H1 (cell line): ENCODE measurements at regions not wholly inside any gene's neighbourhood (a gene's known extent, or its start where the extent isn't known, plus 50 kb on each side); places are given as distances from the start of the nearest gene placed in this dataset.
A peak's percentile ranks its signal among the peaks of the same experiment; 100 is the strongest.

Experiments used
- CTCF ChIA-PET: fragments of 300-600 bp; sonication (Branson Sonifier 250); formaldehyde crosslinking; loops from one replicate; lab custom pipeline; 2021; ENCODE audit not compliant: partially characterized antibody; lab: Charles Lee
- POLR2A ChIA-PET: fragments of 300-600 bp; sonication (Branson Sonifier 250); formaldehyde crosslinking; loops from one replicate; lab custom pipeline; 2021; ENCODE audit warnings: inconsistent platforms; ENCODE audit not compliant: partially characterized antibody; lab: Charles Lee
- DNase-seq, 2 experiments: peaks; one replicate each; pipeline versions ENCODE4 v3.0.0 to v3.0.0-alpha.2; 2010 to 2022; ENCODE audit warnings: low spot score in 2 of 2, low read depth in 1 of 2, mixed read lengths in 1 of 2
- FAIRE-seq: peaks from 2 replicates; lab custom pipeline; 2011; peaks lifted over from hg19 to GRCh38; lab: Jason Lieb, UNC
- H2AFZ ChIP-seq: 2 replicates; pipeline ENCODE4 v1.8.1; 2012; ENCODE audit warnings: low read length, inconsistent platforms
- H2AK5ac ChIP-seq: 2 replicates; pipeline ENCODE4 v1.6.1; 2013; ENCODE audit warnings: low read depth, low read length
- H2BK120ac ChIP-seq: replicated peaks from 2 replicates; pipeline ENCODE3; 2013; ENCODE audit warnings: low read depth, low read length, inconsistent platforms
- H2BK12ac ChIP-seq: 2 replicates; pipeline ENCODE4 v1.6.1; 2013; ENCODE audit warnings: low read depth, low read length
- H2BK15ac ChIP-seq: 2 replicates; pipeline ENCODE4 v1.6.1; 2013; ENCODE audit warnings: low read length
- H2BK20ac ChIP-seq: 2 replicates; pipeline ENCODE4 v1.6.1; 2013; ENCODE audit warnings: low read length
- H2BK5ac ChIP-seq: 2 replicates; pipeline ENCODE4 v1.6.1; 2013; ENCODE audit warnings: low read depth, low read length
- H3K14ac ChIP-seq: 2 replicates; pipeline ENCODE4 v1.6.1; 2013; ENCODE audit warnings: inconsistent platforms; ENCODE audit not compliant: insufficient read length
- H3K18ac ChIP-seq: 2 replicates; pipeline ENCODE4 v1.6.1; 2013; ENCODE audit warnings: low read length; ENCODE audit errors: extremely low read depth
- H3K23ac ChIP-seq: 2 replicates; pipeline ENCODE4 v1.6.1; 2013; ENCODE audit warnings: inconsistent platforms; ENCODE audit not compliant: insufficient read length
- H3K23me2 ChIP-seq: 2 replicates; pipeline ENCODE4 v1.6.1; 2013; ENCODE audit warnings: low read depth, low read length
- H3K27ac ChIP-seq: 2 replicates; pipeline ENCODE4 v1.6.1; 2011; ENCODE audit warnings: low read depth, low read length, inconsistent platforms
- H3K27me3 ChIP-seq, 4 experiments: replicated peaks in 1 of 4; 1 replicate in 1 of 4; 2 replicates in 3 of 4; pipeline versions ENCODE4 v1.6.1 to v1.8.1; 2011 to 2013; ENCODE audit warnings: low read length in 3 of 4, mild to moderate bottlenecking in 3 of 4, inconsistent platforms in 2 of 4, mixed read lengths in 2 of 4, moderate library complexity in 1 of 4; ENCODE audit not compliant: control insufficient read depth in 3 of 4, insufficient read depth in 3 of 4; ENCODE audit errors: extremely low read depth in 1 of 4
- H3K36me3 ChIP-seq, 4 experiments: 2 replicates each; pipeline versions ENCODE4 v1.6.1 to v1.8.1; 2011 to 2013; ENCODE audit warnings: mild to moderate bottlenecking in 4 of 4, low read length in 3 of 4, moderate library complexity in 2 of 4, control low read depth in 1 of 4, inconsistent platforms in 1 of 4; ENCODE audit not compliant: insufficient read depth in 4 of 4, control insufficient read depth in 2 of 4
- H3K4ac ChIP-seq: replicated peaks from 2 replicates; pipeline ENCODE3; 2013; ENCODE audit warnings: low read length, low read depth, mixed read lengths, inconsistent platforms; ENCODE audit not compliant: insufficient read length
- H3K4me1 ChIP-seq, 4 experiments: replicated peaks in 1 of 4; 1 replicate in 1 of 4; 2 replicates in 3 of 4; pipeline versions ENCODE4 v1.6.1 to v1.8.1; 2011 to 2013; ENCODE audit warnings: low read length in 3 of 4, inconsistent platforms in 2 of 4, mixed read lengths in 1 of 4; ENCODE audit not compliant: insufficient read depth in 4 of 4, control insufficient read depth in 3 of 4
- H3K4me2 ChIP-seq, 2 experiments: 2 replicates each; pipeline versions ENCODE4 v1.6.1 to v1.8.1; 2011 to 2013; ENCODE audit warnings: low read depth in 2 of 2, low read length in 2 of 2, control low read depth in 1 of 2, inconsistent platforms in 1 of 2, mild to moderate bottlenecking in 1 of 2; ENCODE audit not compliant: insufficient read depth in 1 of 2
- H3K4me3 ChIP-seq, 4 experiments: fragments of 200-600, 300-600 bp in 1 of 4; sonication (generic), shearing (Covaris generic), sonication (Bioruptor Twin) in 1 of 4; 2 replicates each; pipeline versions ENCODE4 v1.5.1 to v1.8.1; 2011 to 2016; ENCODE audit warnings: low read length in 4 of 4, low read depth in 3 of 4, control low read depth in 2 of 4, inconsistent platforms in 2 of 4, mild to moderate bottlenecking in 2 of 4, mixed read lengths in 1 of 4, moderate library complexity in 1 of 4; ENCODE audit not compliant: insufficient read depth in 2 of 4; ENCODE audit errors: extremely low read depth in 1 of 4
- H3K56ac ChIP-seq: replicated peaks from 2 replicates; pipeline ENCODE3; 2013; ENCODE audit warnings: low read depth, mild to moderate bottlenecking, mixed read lengths, low read length, inconsistent platforms; ENCODE audit not compliant: insufficient read length
- H3K79me1 ChIP-seq: 2 replicates; pipeline ENCODE4 v1.6.1; 2013; ENCODE audit warnings: low read depth, low read length, control low read depth
- H3K79me2 ChIP-seq, 2 experiments: 2 replicates each; pipeline versions ENCODE4 v1.6.1 to v1.8.1; 2012 to 2013; ENCODE audit warnings: low read length in 2 of 2, mild to moderate bottlenecking in 2 of 2, inconsistent platforms in 1 of 2; ENCODE audit not compliant: insufficient read depth in 2 of 2, control insufficient read depth in 1 of 2
- H3K9ac ChIP-seq, 4 experiments: replicated peaks in 1 of 4; 1 replicate in 1 of 4; 2 replicates in 3 of 4; pipeline versions ENCODE4 v1.6.1 to v1.8.1; 2011 to 2013; ENCODE audit warnings: low read depth in 3 of 4, low read length in 3 of 4, control low read depth in 2 of 4, mild to moderate bottlenecking in 2 of 4, moderate library complexity in 2 of 4, inconsistent platforms in 1 of 4; ENCODE audit errors: extremely low read depth in 1 of 4
- H3K9me3 ChIP-seq, 2 experiments: 2 replicates each; pipeline versions ENCODE4 v1.6.1 to v1.8.1; 2012 to 2013; ENCODE audit warnings: mild to moderate bottlenecking in 2 of 2, moderate library complexity in 2 of 2, control low read depth in 1 of 2, inconsistent platforms in 1 of 2, low read depth in 1 of 2, low read length in 1 of 2, mixed read lengths in 1 of 2; ENCODE audit not compliant: insufficient read depth in 2 of 2
- H4K20me1 ChIP-seq, 2 experiments: replicated peaks in 1 of 2; 2 replicates each; pipeline versions ENCODE3 to v1.8.1; 2011 to 2013; ENCODE audit warnings: inconsistent platforms in 2 of 2, low read length in 2 of 2, mild to moderate bottlenecking in 1 of 2; ENCODE audit not compliant: insufficient read depth in 2 of 2, control insufficient read depth in 1 of 2
- H4K5ac ChIP-seq: 2 replicates; pipeline ENCODE4 v1.6.1; 2013; ENCODE audit warnings: low read length, low read depth, mixed read lengths, inconsistent platforms; ENCODE audit not compliant: insufficient read length
- H4K8ac ChIP-seq: 2 replicates; pipeline ENCODE4 v1.8.0; 2013; ENCODE audit warnings: mild to moderate bottlenecking, moderate library complexity, low read length, inconsistent platforms; ENCODE audit not compliant: insufficient read depth; ENCODE audit errors: extremely low read depth
- H4K91ac ChIP-seq: replicated peaks from 2 replicates; pipeline ENCODE3; 2013; ENCODE audit warnings: low read length, mixed read lengths, inconsistent platforms; ENCODE audit not compliant: insufficient read length
- RAD21 ChIP-seq, 2 experiments: IDR thresholded peaks in 1 of 2; conservative IDR thresholded peaks in 1 of 2; 2 replicates each; pipeline ENCODE4 v1.6.1; 2011; ENCODE audit warnings: low read depth in 2 of 2, low read length in 2 of 2, improper control_type of control experiment in 1 of 2, inconsistent platforms in 1 of 2, mild to moderate bottlenecking in 1 of 2, moderate library complexity in 1 of 2
- WGBS, 2 experiments: shearing (Covaris generic) in 1 of 2; methylation state at CpG; one replicate each; pipeline versions ENCODE4 v1.1.6 to v1.1.7; 2013 to 2015; ENCODE audit warnings: low lambda C conversion rate in 2 of 2, mixed read lengths in 2 of 2, inconsistent platforms in 1 of 2, low coverage in 1 of 2, missing lambda C conversion rate in 1 of 2; ENCODE audit not compliant: insufficient replicate concordance in 2 of 2, insufficient coverage in 1 of 2, insufficient read length in 1 of 2; ENCODE audit errors: extremely low coverage in 1 of 2, missing lambda C conversion rate in 1 of 2; 5-methylcytosine and 5-hydroxymethylcytosine counted together
- TF ChIP-seq, protein P1 (sequence below): IDR thresholded peaks from 2 replicates; pipeline ENCODE4 v1.6.1; 2011; ENCODE audit warnings: low read depth, mild to moderate bottlenecking, low read length; ENCODE audit not compliant: insufficient read depth
- TF ChIP-seq, protein P2 (sequence below), 3 experiments: IDR thresholded peaks; 1 replicate in 2 of 3; 2 replicates in 1 of 3; pipeline versions ENCODE4 v1.5.1 to v1.6.1; 2011; ENCODE audit warnings: low read length in 3 of 3, mild to moderate bottlenecking in 3 of 3, inconsistent platforms in 2 of 3, low read depth in 1 of 3, moderate library complexity in 1 of 3; ENCODE audit not compliant: insufficient read depth in 1 of 3; ENCODE audit errors: control extremely low read depth in 1 of 3

DNA sequence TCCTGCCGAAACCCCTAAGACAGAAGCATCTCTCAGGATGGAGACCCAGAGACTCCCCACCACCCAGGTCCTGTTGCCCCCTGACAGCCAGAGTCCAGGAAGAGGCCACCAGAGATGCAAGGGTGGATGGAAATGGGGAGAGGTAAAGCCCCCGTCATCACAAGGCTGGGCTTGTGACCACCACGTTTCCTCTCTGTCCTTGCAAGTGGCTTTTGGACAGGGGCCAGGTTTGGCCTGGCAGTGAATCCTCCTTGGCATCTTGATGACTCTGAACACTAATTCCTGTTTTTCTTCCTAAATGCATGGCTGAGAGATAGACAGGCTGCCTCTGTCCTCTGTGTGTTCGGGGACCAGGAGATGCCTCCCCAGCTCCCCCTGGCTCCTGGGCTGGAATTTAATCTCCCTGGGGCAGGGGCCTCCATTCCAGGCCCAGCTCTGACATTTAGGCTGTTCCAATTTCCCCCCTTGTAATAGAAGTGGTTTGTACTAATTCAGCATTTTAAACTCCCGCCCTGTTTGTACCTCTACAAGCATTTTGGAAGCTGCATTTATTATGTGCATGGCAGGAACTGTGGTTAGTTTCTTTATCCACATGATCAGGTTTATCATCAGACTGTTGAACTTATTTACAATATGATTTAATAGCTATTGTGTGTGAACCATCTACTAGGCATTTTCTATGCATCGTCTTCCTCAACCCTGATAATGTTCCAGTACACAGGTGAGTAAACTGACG, 116.1 kb upstream of the IRX6 start:
- Histone ChIP-seq H2BK20ac (no peak overlapping the region), H4K91ac (no peak overlapping the region), H3K4me2 (no peak overlapping the region), H3K27ac (no peak overlapping the region), H4K5ac (no peak overlapping the region), H3K4me1 (peaks cover 0 to 2% (median 0%) of the 10 kb centered on the region in 4 experiments; a peak in 1 of 7 replicates), H3K27me3 (no peaks in the 10 kb centered on the region; a peak in 1 of 7 replicates), H2BK15ac (no peak overlapping the region), H2AK5ac (no peak overlapping the region), H3K23me2 (no peaks in the 10 kb centered on the region), H3K23ac (no peak overlapping the region), H3K4me3 (no peak overlapping the region), H2BK120ac (no peak overlapping the region), H3K9ac (no peak overlapping the region), H2BK12ac (no peak overlapping the region), H4K8ac (no peak overlapping the region), H3K9me3 (no peaks in the 10 kb centered on the region), H2BK5ac (no peak overlapping the region), H2AFZ (peak overlapping the region; percentile 11; the same call in 1 of the 2 replicates), H3K79me2 (no peaks in the 10 kb centered on the region), H3K56ac (no peak overlapping the region), H3K18ac (no peak overlapping the region), H3K36me3 (no peaks in the 10 kb centered on the region), H3K79me1 (no peaks in the 10 kb centered on the region), H3K4ac (no peak overlapping the region), H4K20me1 (no peaks in the 10 kb centered on the region), H3K14ac (no peak overlapping the region)
- ChIA-PET CTCF (interaction anchor here (0.7 to 1.0 kb wide), 6 partner anchors 9 to 272 kb away, joined by 3 read pairs; no protein-coding TSS in a partner anchor), POLR2A (no interaction called here)
- WGBS, 2 experiments, result 92% methylated on average over 7 of the region's 7 CpGs; no CpG with 5 or more reads in 1 of the 2 experiments
- FAIRE-seq, result no peak
- no peak for DNase-seq
- TF ChIP-seq, protein P1, sequence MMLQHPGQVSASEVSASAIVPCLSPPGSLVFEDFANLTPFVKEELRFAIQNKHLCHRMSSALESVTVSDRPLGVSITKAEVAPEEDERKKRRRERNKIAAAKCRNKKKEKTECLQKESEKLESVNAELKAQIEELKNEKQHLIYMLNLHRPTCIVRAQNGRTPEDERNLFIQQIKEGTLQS, result no peak
- TF ChIP-seq, protein P2, sequence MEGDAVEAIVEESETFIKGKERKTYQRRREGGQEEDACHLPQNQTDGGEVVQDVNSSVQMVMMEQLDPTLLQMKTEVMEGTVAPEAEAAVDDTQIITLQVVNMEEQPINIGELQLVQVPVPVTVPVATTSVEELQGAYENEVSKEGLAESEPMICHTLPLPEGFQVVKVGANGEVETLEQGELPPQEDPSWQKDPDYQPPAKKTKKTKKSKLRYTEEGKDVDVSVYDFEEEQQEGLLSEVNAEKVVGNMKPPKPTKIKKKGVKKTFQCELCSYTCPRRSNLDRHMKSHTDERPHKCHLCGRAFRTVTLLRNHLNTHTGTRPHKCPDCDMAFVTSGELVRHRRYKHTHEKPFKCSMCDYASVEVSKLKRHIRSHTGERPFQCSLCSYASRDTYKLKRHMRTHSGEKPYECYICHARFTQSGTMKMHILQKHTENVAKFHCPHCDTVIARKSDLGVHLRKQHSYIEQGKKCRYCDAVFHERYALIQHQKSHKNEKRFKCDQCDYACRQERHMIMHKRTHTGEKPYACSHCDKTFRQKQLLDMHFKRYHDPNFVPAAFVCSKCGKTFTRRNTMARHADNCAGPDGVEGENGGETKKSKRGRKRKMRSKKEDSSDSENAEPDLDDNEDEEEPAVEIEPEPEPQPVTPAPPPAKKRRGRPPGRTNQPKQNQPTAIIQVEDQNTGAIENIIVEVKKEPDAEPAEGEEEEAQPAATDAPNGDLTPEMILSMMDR (IDR thresholded peaks at IDR 0.05; ENCODE audit: control extremely low read depth in 1 of 3, insufficient read depth in 1 of 3, low read depth in 1 of 3, low read length in 3 of 3), result peak; percentile 32 to 45 (median 34)
- peak; percentile 21 to 45; a peak in 2 of 4 replicates for TF ChIP-seq RAD21 (IDR thresholded peaks at IDR 0.05 in 1 of 2, conservative IDR thresholded peaks at IDR 0.05 in 1 of 2; ENCODE audit: low read depth in 2 of 2, low read length in 2 of 2)
